ENCODE measurements at regions not wholly inside any gene's neighbourhood (a gene's known extent, or its start where the extent isn't known, plus 50 kb on each side); places are given as distances from the start of the nearest gene placed in this dataset.

DNA sequence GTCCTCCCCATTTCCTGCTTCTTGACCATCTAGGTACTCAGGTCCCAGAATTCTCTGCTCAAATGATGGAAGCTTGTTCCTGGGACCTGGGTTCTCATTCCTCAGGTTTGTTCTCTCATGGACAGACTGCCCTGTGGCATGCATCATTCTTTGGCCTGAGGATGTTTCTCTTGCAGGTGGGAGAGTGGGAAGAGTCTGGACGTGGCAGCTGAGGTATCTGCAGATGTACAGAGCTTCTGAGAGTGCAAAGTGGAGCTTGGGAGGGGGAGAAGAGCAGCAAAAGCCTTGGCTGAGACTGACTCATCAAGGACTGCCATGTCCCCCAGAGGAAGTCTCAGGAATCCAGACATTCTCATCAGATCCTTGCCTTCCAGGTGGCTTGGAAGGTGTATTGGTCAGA is 63.1 kb downstream of the HSPA13 start:
- TF ChIP-seq EZH2 (IDR thresholded peaks at IDR 0.05; ENCODE audit: insufficient read depth, poor library complexity, severe bottlenecking) (no peak), EZH2phosphoT487 (IDR thresholded peaks at IDR 0.05; ENCODE audit: insufficient read depth, low read depth) (no peak)

Data from GM23248 (cell line).